Ishikawa (cell line): ENCODE measurements at regions not wholly inside any gene's neighbourhood (a gene's known extent, or its start where the extent isn't known, plus 50 kb on each side); places are given as distances from the start of the nearest gene placed in this dataset.

Experiments used
- CEBPB ChIP-seq: IDR thresholded peaks from 2 replicates; pipeline ENCODE4 v1.6.1; 2012
- CREB1 ChIP-seq: IDR thresholded peaks from 2 replicates; pipeline ENCODE4 v1.6.1; 2012; ENCODE audit warnings: low read depth
- EGR1 ChIP-seq: IDR thresholded peaks from 2 replicates; pipeline ENCODE4 v1.6.1; 2012
- EP300 ChIP-seq: IDR thresholded peaks from 2 replicates; pipeline ENCODE4 v1.6.1; 2012; ENCODE audit warnings: borderline replicate concordance
- FOXM1 ChIP-seq: IDR thresholded peaks from 2 replicates; pipeline ENCODE4 v1.6.1; 2012; ENCODE audit warnings: low read depth, borderline replicate concordance
- MAX ChIP-seq: IDR thresholded peaks from 2 replicates; pipeline ENCODE4 v1.6.1; 2012
- NFIC ChIP-seq: IDR thresholded peaks from 2 replicates; pipeline ENCODE4 v1.6.1; 2012
- RAD21 ChIP-seq: IDR thresholded peaks from 2 replicates; pipeline ENCODE4 v1.6.1; 2012; ENCODE audit warnings: low read depth
- REST ChIP-seq: IDR thresholded peaks from 2 replicates; pipeline ENCODE4 v1.6.1; 2012; ENCODE audit warnings: low read depth, mild to moderate bottlenecking
- TAF1 ChIP-seq: IDR thresholded peaks from 2 replicates; pipeline ENCODE4 v1.6.1; 2012; ENCODE audit warnings: low read depth, mild to moderate bottlenecking
- TCF12 ChIP-seq: IDR thresholded peaks from 2 replicates; pipeline ENCODE4 v1.6.1; 2012; ENCODE audit warnings: low read depth
- TEAD4 ChIP-seq: IDR thresholded peaks from 2 replicates; pipeline ENCODE4 v1.6.1; 2012
- USF1 ChIP-seq: IDR thresholded peaks from 2 replicates; pipeline ENCODE4 v1.6.1; 2012
- YY1 ChIP-seq: IDR thresholded peaks from 2 replicates; pipeline ENCODE4 v1.6.1; 2012; ENCODE audit warnings: low read depth
- ZBTB7A ChIP-seq: IDR thresholded peaks from 2 replicates; pipeline ENCODE4 v1.6.1; 2012; ENCODE audit warnings: low read depth

GRCh38 chr2:10217489-10218435 lies 84.9 kb upstream of the HPCAL1 start:
- TF ChIP-seq USF1 (no peak), YY1 (no peak), RAD21 (no peak), ZBTB7A (no peak), FOXM1 (no peak), TEAD4 (no peak), TAF1 (no peak), EGR1 (no peak), CREB1 (no peak), NFIC (no peak), TCF12 (no peak), REST (no peak), EP300 (no peak), CEBPB (no peak), MAX (no peak)

- no peak for TF ChIP-seq CEBPB
- TF ChIP-seq TCF12 = no peak
- TF ChIP-seq MAX = no peak
- no peak for TF ChIP-seq EP300
- no peak for TF ChIP-seq ZBTB7A
- TF ChIP-seq YY1 = no peak
- no peak for TF ChIP-seq CREB1
- TF ChIP-seq NFIC = no peak
- no peak for TF ChIP-seq EGR1
- no peak for TF ChIP-seq TAF1
- TF ChIP-seq FOXM1 = no peak
- TF ChIP-seq RAD21 = no peak
- no peak for TF ChIP-seq REST
- TF ChIP-seq TEAD4 = no peak
- TF ChIP-seq USF1 = no peak
Measured at GRCh38 chr2:10220045-10220901, 82.4 kb upstream of the HPCAL1 start.

- TF ChIP-seq RAD21 (no peak), ZBTB7A (no peak), REST (no peak)
Measured at GRCh38 chr2:10220902-10221391, 81.8 kb upstream of the HPCAL1 start.

GRCh38 chr2:10221443-10221842 lies 81.3 kb upstream of the HPCAL1 start:
- TF ChIP-seq RAD21 (no peak), EGR1 (no peak)
